ENCODE measurements at regions not wholly inside any gene's neighbourhood (a gene's known extent, or its start where the extent isn't known, plus 50 kb on each side); places are given as distances from the start of the nearest gene placed in this dataset.

GRCh38 chr4:12562476-12563140, 921.5 kb downstream of the RAB28 start (continued):
- no peak for TF ChIP-seq NFKB2 (CRISPR knock-in tag; IDR thresholded peaks at IDR 0.05; ENCODE audit: borderline replicate concordance)

GRCh38 chr4:12562021-12562420, 922.1 kb downstream of the RAB28 start:
- no TSS peak for BruUV-seq (replicated peaks)
- TF ChIP-seq NR2F6 (IDR thresholded peaks at IDR 0.05) (no peak), NR2F6 (CRISPR knock-in tag; IDR thresholded peaks at IDR 0.05) (no peak), FOXA3 (CRISPR knock-in tag; IDR thresholded peaks at IDR 0.05) (no peak), ZNF121 (CRISPR knock-in tag; IDR thresholded peaks at IDR 0.05) (no peak), MLLT10 (CRISPR knock-in tag; IDR thresholded peaks at IDR 0.05) (no peak), NFKBIZ (CRISPR knock-in tag; IDR thresholded peaks at IDR 0.05) (no peak), TERF1 (CRISPR knock-in tag; IDR thresholded peaks at IDR 0.05) (no peak), BCL6 (CRISPR knock-in tag; IDR thresholded peaks at IDR 0.05) (no peak), ZNF674 (CRISPR knock-in tag; IDR thresholded peaks at IDR 0.05; ENCODE audit: low read depth) (no peak), FLYWCH1 (CRISPR knock-in tag; IDR thresholded peaks at IDR 0.05) (no peak), ZNF264 (CRISPR knock-in tag; IDR thresholded peaks at IDR 0.05) (no peak), KLF12 (CRISPR knock-in tag; IDR thresholded peaks at IDR 0.05; ENCODE audit: borderline replicate concordance) (no peak), ZFP82 (CRISPR knock-in tag; IDR thresholded peaks at IDR 0.05; ENCODE audit: borderline replicate concordance) (no peak), PCBP1 (IDR thresholded peaks at IDR 0.05; ENCODE audit: borderline replicate concordance, low read depth, low read length) (no peak), ZNF878 (CRISPR knock-in tag; IDR thresholded peaks at IDR 0.05) (no peak), ZNF430 (CRISPR knock-in tag; IDR thresholded peaks at IDR 0.05) (no peak), MIER2 (CRISPR knock-in tag; IDR thresholded peaks at IDR 0.05) (no peak), ZNF205 (CRISPR knock-in tag; IDR thresholded peaks at IDR 0.05) (no peak), IRF2 (CRISPR knock-in tag; IDR thresholded peaks at IDR 0.05) (no peak)
- TF ChIP-seq, protein P1, sequence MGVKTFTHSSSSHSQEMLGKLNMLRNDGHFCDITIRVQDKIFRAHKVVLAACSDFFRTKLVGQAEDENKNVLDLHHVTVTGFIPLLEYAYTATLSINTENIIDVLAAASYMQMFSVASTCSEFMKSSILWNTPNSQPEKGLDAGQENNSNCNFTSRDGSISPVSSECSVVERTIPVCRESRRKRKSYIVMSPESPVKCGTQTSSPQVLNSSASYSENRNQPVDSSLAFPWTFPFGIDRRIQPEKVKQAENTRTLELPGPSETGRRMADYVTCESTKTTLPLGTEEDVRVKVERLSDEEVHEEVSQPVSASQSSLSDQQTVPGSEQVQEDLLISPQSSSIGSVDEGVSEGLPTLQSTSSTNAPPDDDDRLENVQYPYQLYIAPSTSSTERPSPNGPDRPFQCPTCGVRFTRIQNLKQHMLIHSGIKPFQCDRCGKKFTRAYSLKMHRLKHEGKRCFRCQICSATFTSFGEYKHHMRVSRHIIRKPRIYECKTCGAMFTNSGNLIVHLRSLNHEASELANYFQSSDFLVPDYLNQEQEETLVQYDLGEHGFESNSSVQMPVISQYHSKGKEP (CRISPR knock-in tag; IDR thresholded peaks at IDR 0.05) = no peak
- TF ChIP-seq, protein P2, sequence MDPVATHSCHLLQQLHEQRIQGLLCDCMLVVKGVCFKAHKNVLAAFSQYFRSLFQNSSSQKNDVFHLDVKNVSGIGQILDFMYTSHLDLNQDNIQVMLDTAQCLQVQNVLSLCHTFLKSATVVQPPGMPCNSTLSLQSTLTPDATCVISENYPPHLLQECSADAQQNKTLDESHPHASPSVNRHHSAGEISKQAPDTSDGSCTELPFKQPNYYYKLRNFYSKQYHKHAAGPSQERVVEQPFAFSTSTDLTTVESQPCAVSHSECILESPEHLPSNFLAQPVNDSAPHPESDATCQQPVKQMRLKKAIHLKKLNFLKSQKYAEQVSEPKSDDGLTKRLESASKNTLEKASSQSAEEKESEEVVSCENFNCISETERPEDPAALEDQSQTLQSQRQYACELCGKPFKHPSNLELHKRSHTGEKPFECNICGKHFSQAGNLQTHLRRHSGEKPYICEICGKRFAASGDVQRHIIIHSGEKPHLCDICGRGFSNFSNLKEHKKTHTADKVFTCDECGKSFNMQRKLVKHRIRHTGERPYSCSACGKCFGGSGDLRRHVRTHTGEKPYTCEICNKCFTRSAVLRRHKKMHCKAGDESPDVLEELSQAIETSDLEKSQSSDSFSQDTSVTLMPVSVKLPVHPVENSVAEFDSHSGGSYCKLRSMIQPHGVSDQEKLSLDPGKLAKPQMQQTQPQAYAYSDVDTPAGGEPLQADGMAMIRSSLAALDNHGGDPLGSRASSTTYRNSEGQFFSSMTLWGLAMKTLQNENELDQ (CRISPR knock-in tag; IDR thresholded peaks at IDR 0.05; ENCODE audit: borderline replicate concordance) = no peak
- ChIA-PET CTCF (ENCODE audit: low intra/inter-chr PET ratio, low total read pairs) (no interaction called here), POLR2A (no interaction called here)
- H2AFZ ChIP-seq (ENCODE audit: low read length) = no peak overlapping the region
- H3K9me3 ChIP-seq (ENCODE audit: low read length) = peaks cover 6% of the 10 kb centered on the region; the same call in 1 of the 2 replicates
- DNase-seq (ENCODE audit: low spot score) = no peak
- intact Hi-C loops (cut with micrococcal nuclease; ENCODE audit: unreplicated experiment) (no loop called here), in situ Hi-C loops (cut with HindIII; ENCODE audit: extremely low pct_ligation_motif_present, low pct_unique_long_range_greater_than_20kb) (no loop called here)
- no peaks in the 10 kb centered on the region for H4K20me1 ChIP-seq (ENCODE audit: insufficient read depth, low read length)
- no peaks in the 10 kb centered on the region for H3K79me2 ChIP-seq (ENCODE audit: insufficient read depth, low read length)
- no peak for FAIRE-seq
- H3K4me2 ChIP-seq (ENCODE audit: low read depth, low read length) = no peak overlapping the region
- H3K9ac ChIP-seq (ENCODE audit: insufficient read depth, low read depth, low read length) = no peak overlapping the region
- H3K4me3 ChIP-seq (replicated peaks in 1 of 3; ENCODE audit: insufficient read depth in 1 of 3, low read depth in 2 of 3, low read length in 3 of 3) = no peak overlapping the region
- H3K27ac ChIP-seq (ENCODE audit: extremely low read length, insufficient read depth, low read length) = no peak overlapping the region
- no peaks in the 10 kb centered on the region for H3K27me3 ChIP-seq (ENCODE audit: control insufficient read depth in 1 of 2, insufficient read depth in 2 of 2, low read length in 2 of 2)
- ATAC-seq = no peak
- H3K4me1 ChIP-seq (ENCODE audit: insufficient read depth, low read length) = no peaks in the 10 kb centered on the region
- no peaks in the 10 kb centered on the region for H3K36me3 ChIP-seq (replicated peaks in 1 of 2; ENCODE audit: control insufficient read depth in 1 of 2, insufficient read depth in 2 of 2, low read length in 2 of 2)

Measured in HepG2 (cell line).